GM12878 (cell line): ENCODE measurements at regions not wholly inside any gene's neighbourhood (a gene's known extent, or its start where the extent isn't known, plus 50 kb on each side); places are given as distances from the start of the nearest gene placed in this dataset.

Experiments used
- ATAC-seq: fragments of 200-7000 bp; cut with Tn5 transposase; 3 replicates; pipeline ENCODE4 v1.9.1; 2020; ENCODE audit warnings: mild to moderate bottlenecking, moderate library complexity
- BruUV-seq: library from RNA; stranded (reverse); fragments of 400-500 nt; replicated peaks from 2 replicates; lab custom pipeline; 2021; lab: Mats Ljungman, UMichigan
- CTCF ChIA-PET: fragments of 300-600 bp; sonication (Branson Sonifier 250); formaldehyde crosslinking; extraction: SDS; loops from one replicate; lab custom pipeline; 2021; ENCODE audit warnings: inconsistent platforms; lab: Yijun Ruan, JAX
- POLR2A ChIA-PET: fragments of 350-600 bp; formaldehyde crosslinking; extraction: SDS; loops from one replicate; lab custom pipeline; 2021; ENCODE audit warnings: inconsistent platforms; lab: Charles Lee
- RAD21 ChIA-PET: fragments of 300-600 bp; sonication (Branson Sonifier 250); formaldehyde crosslinking; loops from one replicate; lab custom pipeline; 2023; ENCODE audit warnings: antibody characterized with exemption; ENCODE audit not compliant: unreplicated experiment; lab: Charles Lee
- SMC1A ChIA-PET: fragments of 300-600 bp; sonication (Branson Sonifier 250); formaldehyde crosslinking; loops from one replicate; lab custom pipeline; 2023; ENCODE audit not compliant: unreplicated experiment, uncharacterized antibody; lab: Charles Lee
- DNase-seq: peaks from one replicate; pipeline ENCODE4 v3.0.0-alpha.2; 2011; ENCODE audit warnings: low read depth, low spot score
- FAIRE-seq: peaks from 3 replicates; lab custom pipeline; 2011; peaks lifted over from hg19 to GRCh38; lab: Jason Lieb, UNC
- H2AFZ ChIP-seq: 2 replicates; pipeline ENCODE4 v1.6.0; 2011; ENCODE audit warnings: low read depth, low read length, control low read depth; ENCODE audit not compliant: control insufficient read depth
- H3K27ac ChIP-seq: 2 replicates; pipeline ENCODE4 v1.5.1; 2011; ENCODE audit warnings: control low read depth; ENCODE audit not compliant: control insufficient read depth, insufficient read depth
- H3K27me3 ChIP-seq, 2 experiments: replicated peaks in 1 of 2; 2 replicates each; pipeline versions ENCODE4 v1.6.0 to v1.6.1; 2011; ENCODE audit warnings: low read length in 1 of 2; ENCODE audit not compliant: control insufficient read depth in 2 of 2, insufficient read depth in 2 of 2
- H3K36me3 ChIP-seq, 2 experiments: 2 replicates each; pipeline ENCODE4 v1.5.1; 2011; ENCODE audit warnings: low read length in 1 of 2; ENCODE audit not compliant: control insufficient read depth in 2 of 2, insufficient read depth in 2 of 2
- H3K4me1 ChIP-seq: 2 replicates; pipeline ENCODE4 v1.6.1; 2011; ENCODE audit warnings: mild to moderate bottlenecking, low read length, moderate library complexity, mixed read lengths; ENCODE audit not compliant: control insufficient read depth, insufficient read depth
- H3K4me2 ChIP-seq: 2 replicates; pipeline ENCODE4 v1.6.0; 2011; ENCODE audit warnings: control low read depth; ENCODE audit not compliant: control insufficient read depth, insufficient read depth
- H3K4me3 ChIP-seq: fragments of 200-600 bp; sonication (generic); 2 replicates; pipeline ENCODE4 v1.5.1; 2016
- H3K79me2 ChIP-seq: 2 replicates; pipeline ENCODE4 v1.6.0; 2011; ENCODE audit warnings: low read length; ENCODE audit not compliant: control insufficient read depth, insufficient read depth
- H3K9ac ChIP-seq: 2 replicates; pipeline ENCODE4 v1.8.0; 2011; ENCODE audit warnings: low read length, control low read depth, mixed read lengths; ENCODE audit not compliant: control insufficient read depth, insufficient read depth
- H3K9me3 ChIP-seq: replicated peaks from 3 replicates; pipeline ENCODE4 v1.5.1; 2011; ENCODE audit warnings: mild to moderate bottlenecking, low read length; ENCODE audit not compliant: control insufficient read depth, insufficient read depth
- H4K20me1 ChIP-seq: 2 replicates; pipeline ENCODE4 v1.6.0; 2011; ENCODE audit not compliant: control insufficient read depth, insufficient read depth
- BCL11A ChIP-seq: IDR thresholded peaks from 2 replicates; pipeline ENCODE4 v1.6.1; 2011; ENCODE audit warnings: low read depth, low read length
- BHLHE40 ChIP-seq, 2 experiments: fragments of 450-650 bp in 1 of 2; IDR thresholded peaks; 2 replicates each; pipeline ENCODE4 v1.6.1; 2011 to 2017; ENCODE audit warnings: low read depth in 2 of 2, borderline replicate concordance in 1 of 2, improper control_type of control experiment in 1 of 2, low read length in 1 of 2, mild to moderate bottlenecking in 1 of 2
- BMI1 ChIP-seq: fragments of 450-650 bp; IDR thresholded peaks from 2 replicates; pipeline ENCODE4 v1.6.1; 2016; ENCODE audit warnings: mild to moderate bottlenecking, moderate library complexity, borderline replicate concordance
- JUNB ChIP-seq: IDR thresholded peaks from 2 replicates; pipeline ENCODE4 v1.6.1; 2016; ENCODE audit warnings: antibody characterized with exemption, mild to moderate bottlenecking
- NR2C2 ChIP-seq: IDR thresholded peaks from 2 replicates; pipeline ENCODE4 v1.6.1; 2011; ENCODE audit warnings: borderline replicate concordance, low read depth; ENCODE audit not compliant: control insufficient read depth, insufficient read length
- PBX3 ChIP-seq: IDR thresholded peaks from 2 replicates; pipeline ENCODE4 v1.6.1; 2011; ENCODE audit warnings: mild to moderate bottlenecking, low read depth, low read length, moderate library complexity; ENCODE audit not compliant: insufficient replicate concordance
- PML ChIP-seq: IDR thresholded peaks from 2 replicates; pipeline ENCODE4 v1.6.1; 2012; ENCODE audit warnings: low read length, inconsistent platforms
- RB1 ChIP-seq: fragments of 450-650 bp; formaldehyde crosslinking; IDR thresholded peaks from 2 replicates; pipeline ENCODE4 v1.6.1; 2017; ENCODE audit warnings: mild to moderate bottlenecking, borderline replicate concordance
- RELA ChIP-seq: fragments of 450-650 bp; IDR thresholded peaks from 2 replicates; pipeline ENCODE4 v1.8.0; 2014; ENCODE audit warnings: borderline replicate concordance; ENCODE audit not compliant: partially characterized antibody
- RFX5 ChIP-seq: IDR thresholded peaks from 2 replicates; pipeline ENCODE4 v1.6.1; 2011; ENCODE audit warnings: low read depth, low read length, improper control_type of control experiment
- SUPT20H ChIP-seq: IDR thresholded peaks from 2 replicates; pipeline ENCODE4 v1.6.1; 2011; ENCODE audit warnings: low read depth, mild to moderate bottlenecking, low read length, moderate library complexity, borderline replicate concordance; ENCODE audit not compliant: control insufficient read depth
- TCF12 ChIP-seq: IDR thresholded peaks from 2 replicates; pipeline ENCODE4 v1.6.1; 2011; ENCODE audit warnings: low read depth, mild to moderate bottlenecking, low read length
- YBX1 ChIP-seq: fragments of 450-650 bp; IDR thresholded peaks from 2 replicates; pipeline ENCODE4 v1.6.1; 2016; ENCODE audit warnings: antibody characterized with exemption
- WGBS: methylation state at CpG from one replicate; pipeline ENCODE4 v1.1.6; 2016; ENCODE audit warnings: low lambda C conversion rate; ENCODE audit not compliant: insufficient replicate concordance, insufficient coverage; ENCODE audit errors: missing lambda C conversion rate; 5-methylcytosine and 5-hydroxymethylcytosine counted together
- in situ Hi-C: fragments of 300-500 bp; cut with MboI; formaldehyde crosslinking; loops from 9 replicates; pipeline ENCODE4 v1.14.3; 2018; ENCODE audit warnings: mixed read lengths
- intact Hi-C: fragments of 100-400 bp; cut with micrococcal nuclease; formaldehyde crosslinking; loops from one replicate; pipeline ENCODE4 v1.14.2; 2022; ENCODE audit not compliant: unreplicated experiment
- TF ChIP-seq, protein P1 (sequence below): IDR thresholded peaks from 2 replicates; pipeline ENCODE4 v1.6.1; 2012; ENCODE audit warnings: low read depth, low read length, improper control_type of control experiment
- TF ChIP-seq, protein P2 (sequence below): IDR thresholded peaks from 2 replicates; pipeline ENCODE4 v1.6.1; 2011; ENCODE audit warnings: borderline replicate concordance, low read depth, mild to moderate bottlenecking, moderate library complexity, low read length; ENCODE audit not compliant: insufficient read depth, poor library complexity, severe bottlenecking
- TF ChIP-seq, protein P3 (sequence below): fragments of 450-650 bp; IDR thresholded peaks from 2 replicates; pipeline ENCODE4 v1.6.1; 2017; ENCODE audit warnings: mild to moderate bottlenecking, low read depth, inconsistent platforms; ENCODE audit not compliant: poor library complexity, severe bottlenecking

GRCh38 chr15:62779036-62779770, 263.3 kb upstream of the TPM1 start:
- H4K20me1 ChIP-seq: no peaks in the 10 kb centered on the region
- no peaks in the 10 kb centered on the region for H3K36me3 ChIP-seq
- no peaks in the 10 kb centered on the region for H3K9me3 ChIP-seq
- intact Hi-C loops (no loop called here), in situ Hi-C loops (loop anchor here (10.0 kb wide), 1 partner anchor 306 kb away; no protein-coding TSS in a partner anchor)
- no TSS peak for BruUV-seq
- H2AFZ ChIP-seq: no peak overlapping the region
- no peaks in the 10 kb centered on the region for H3K4me1 ChIP-seq
- CTCF ChIA-PET: interaction anchor here (0.6 kb wide), 1 partner anchor 315 kb away, joined by 3 read pairs; no protein-coding TSS in a partner anchor
- FAIRE-seq: no peak
- DNase-seq: no peak
- no peaks in the 10 kb centered on the region for H3K79me2 ChIP-seq
- RAD21 ChIA-PET: no interaction called here
- SMC1A ChIA-PET: interaction anchor here (1.4 kb wide), 1 partner anchor 17 kb away, joined by 4 read pairs; no protein-coding TSS in a partner anchor
- POLR2A ChIA-PET: interaction anchor here (0.6 kb wide), 1 partner anchor 15 kb away, joined by 3 read pairs; no protein-coding TSS in a partner anchor
- 26% methylated on average over 8 of the region's 8 CpGs for WGBS
- ATAC-seq: no peak
- no peak overlapping the region for H3K27ac ChIP-seq
- no peak overlapping the region for H3K4me3 ChIP-seq
- H3K9ac ChIP-seq: no peak overlapping the region
- H3K27me3 ChIP-seq: no peaks in the 10 kb centered on the region
- no peak overlapping the region for H3K4me2 ChIP-seq
- TF ChIP-seq RFX5: no peak
- TF ChIP-seq SUPT20H: no peak
- no peak for TF ChIP-seq YBX1
- TF ChIP-seq TCF12: no peak
- no peak for TF ChIP-seq NR2C2
- TF ChIP-seq BHLHE40 (IDR thresholded peaks at IDR 0.05; ENCODE audit: borderline replicate concordance in 1 of 2, low read depth in 2 of 2, low read length in 1 of 2): no peak
- TF ChIP-seq, protein P1, sequence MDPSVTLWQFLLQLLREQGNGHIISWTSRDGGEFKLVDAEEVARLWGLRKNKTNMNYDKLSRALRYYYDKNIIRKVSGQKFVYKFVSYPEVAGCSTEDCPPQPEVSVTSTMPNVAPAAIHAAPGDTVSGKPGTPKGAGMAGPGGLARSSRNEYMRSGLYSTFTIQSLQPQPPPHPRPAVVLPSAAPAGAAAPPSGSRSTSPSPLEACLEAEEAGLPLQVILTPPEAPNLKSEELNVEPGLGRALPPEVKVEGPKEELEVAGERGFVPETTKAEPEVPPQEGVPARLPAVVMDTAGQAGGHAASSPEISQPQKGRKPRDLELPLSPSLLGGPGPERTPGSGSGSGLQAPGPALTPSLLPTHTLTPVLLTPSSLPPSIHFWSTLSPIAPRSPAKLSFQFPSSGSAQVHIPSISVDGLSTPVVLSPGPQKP: no peak
- no peak for TF ChIP-seq BMI1
- no peak for TF ChIP-seq JUNB
- TF ChIP-seq, protein P2, sequence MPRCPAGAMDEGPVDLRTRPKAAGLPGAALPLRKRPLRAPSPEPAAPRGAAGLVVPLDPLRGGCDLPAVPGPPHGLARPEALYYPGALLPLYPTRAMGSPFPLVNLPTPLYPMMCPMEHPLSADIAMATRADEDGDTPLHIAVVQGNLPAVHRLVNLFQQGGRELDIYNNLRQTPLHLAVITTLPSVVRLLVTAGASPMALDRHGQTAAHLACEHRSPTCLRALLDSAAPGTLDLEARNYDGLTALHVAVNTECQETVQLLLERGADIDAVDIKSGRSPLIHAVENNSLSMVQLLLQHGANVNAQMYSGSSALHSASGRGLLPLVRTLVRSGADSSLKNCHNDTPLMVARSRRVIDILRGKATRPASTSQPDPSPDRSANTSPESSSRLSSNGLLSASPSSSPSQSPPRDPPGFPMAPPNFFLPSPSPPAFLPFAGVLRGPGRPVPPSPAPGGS: no peak
- no peak for TF ChIP-seq PBX3
- TF ChIP-seq RELA: no peak
- TF ChIP-seq RB1: no peak
- TF ChIP-seq PML: no peak
- no peak for TF ChIP-seq BCL11A
- TF ChIP-seq, protein P3, sequence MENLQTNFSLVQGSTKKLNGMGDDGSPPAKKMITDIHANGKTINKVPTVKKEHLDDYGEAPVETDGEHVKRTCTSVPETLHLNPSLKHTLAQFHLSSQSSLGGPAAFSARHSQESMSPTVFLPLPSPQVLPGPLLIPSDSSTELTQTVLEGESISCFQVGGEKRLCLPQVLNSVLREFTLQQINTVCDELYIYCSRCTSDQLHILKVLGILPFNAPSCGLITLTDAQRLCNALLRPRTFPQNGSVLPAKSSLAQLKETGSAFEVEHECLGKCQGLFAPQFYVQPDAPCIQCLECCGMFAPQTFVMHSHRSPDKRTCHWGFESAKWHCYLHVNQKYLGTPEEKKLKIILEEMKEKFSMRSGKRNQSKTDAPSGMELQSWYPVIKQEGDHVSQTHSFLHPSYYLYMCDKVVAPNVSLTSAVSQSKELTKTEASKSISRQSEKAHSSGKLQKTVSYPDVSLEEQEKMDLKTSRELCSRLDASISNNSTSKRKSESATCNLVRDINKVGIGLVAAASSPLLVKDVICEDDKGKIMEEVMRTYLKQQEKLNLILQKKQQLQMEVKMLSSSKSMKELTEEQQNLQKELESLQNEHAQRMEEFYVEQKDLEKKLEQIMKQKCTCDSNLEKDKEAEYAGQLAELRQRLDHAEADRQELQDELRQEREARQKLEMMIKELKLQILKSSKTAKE: no peak
